PC-9 (cell line): ENCODE measurements at regions not wholly inside any gene's neighbourhood (a gene's known extent, or its start where the extent isn't known, plus 50 kb on each side); places are given as distances from the start of the nearest gene placed in this dataset.
"Not testable (repeated sequence)": the region's sequence is repeated elsewhere in the genome, so short reads cannot be mapped to it uniquely, and the experiment has no call there.

ENCODE experiments used
- BruUV-seq: library from RNA; stranded (reverse); fragments of 400-500 nt; replicated peaks from 2 replicates; lab custom pipeline; 2021; lab: Mats Ljungman, UMichigan
- CTCF ChIA-PET: fragments of 300-600 bp; sonication (Branson Sonifier 250); formaldehyde crosslinking; loops from one replicate; lab custom pipeline; 2022; ENCODE audit warnings: antibody characterized with exemption; lab: Charles Lee
- POLR2A ChIA-PET: fragments of 300-600 bp; sonication (Branson Sonifier 250); formaldehyde crosslinking; loops from one replicate; lab custom pipeline; 2022; ENCODE audit warnings: antibody characterized with exemption; ENCODE audit not compliant: unreplicated experiment; lab: Charles Lee
- DNase-seq, 2 experiments: peaks; one replicate each; pipeline versions ENCODE4 v3.0.0 to v3.0.0-alpha.2; 2015 to 2022; ENCODE audit warnings: mixed read lengths in 1 of 2
- H2AFZ ChIP-seq: fragments of 200-600 bp; sonication (generic); 2 replicates; pipeline ENCODE4 v1.8.1; 2017; ENCODE audit warnings: antibody characterized with exemption
- H3F3A ChIP-seq: fragments of 200-600 bp; sonication (generic); 2 replicates; pipeline ENCODE4 v1.8.1; 2017; ENCODE audit warnings: antibody characterized with exemption, mild to moderate bottlenecking, low read depth; ENCODE audit not compliant: insufficient read depth
- H3K27ac ChIP-seq: fragments of 200-600 bp; sonication (generic); 2 replicates; pipeline ENCODE4 v1.6.1; 2016; ENCODE audit warnings: mixed run types
- H3K27me3 ChIP-seq: fragments of 200-600 bp; sonication (generic); 2 replicates; pipeline ENCODE4 v1.6.1; 2016; ENCODE audit warnings: low read depth, mixed run types; ENCODE audit not compliant: insufficient read depth
- H3K36me3 ChIP-seq: fragments of 200-600 bp; sonication (generic); 2 replicates; pipeline ENCODE4 v1.6.1; 2016; ENCODE audit warnings: low read depth, mixed run types
- H3K4me1 ChIP-seq: fragments of 200-600 bp; sonication (generic); replicated peaks from 2 replicates; pipeline ENCODE4 v1.6.1; 2016; ENCODE audit warnings: mixed run types; ENCODE audit not compliant: insufficient read depth
- H3K4me2 ChIP-seq: fragments of 200-600 bp; sonication (generic); 2 replicates; pipeline ENCODE4 v1.6.1; 2017; ENCODE audit warnings: mixed run types
- H3K4me3 ChIP-seq: fragments of 200-600 bp; sonication (generic); 2 replicates; pipeline ENCODE4 v1.6.1; 2016; ENCODE audit warnings: mixed run types
- H3K79me2 ChIP-seq: fragments of 200-600 bp; sonication (generic); 2 replicates; pipeline ENCODE4 v1.6.1; 2017; ENCODE audit warnings: low read depth, mixed run types
- H3K9me2 ChIP-seq: fragments of 200-600 bp; sonication (generic); 2 replicates; pipeline ENCODE4 v1.8.1; 2017; ENCODE audit warnings: mild to moderate bottlenecking; ENCODE audit not compliant: insufficient read depth
- H3K9me3 ChIP-seq: fragments of 200-600 bp; sonication (generic); 2 replicates; pipeline ENCODE4 v1.8.1; 2016; ENCODE audit warnings: low read depth; ENCODE audit not compliant: insufficient read depth
- H4K20me1 ChIP-seq: fragments of 200-600 bp; sonication (generic); 2 replicates; pipeline ENCODE4 v1.8.1; 2017; ENCODE audit not compliant: insufficient read depth
- EZH2 ChIP-seq: fragments of 200-600 bp; sonication (generic); IDR thresholded peaks from 2 replicates; pipeline ENCODE4 v1.8.0; 2017; ENCODE audit warnings: antibody characterized with exemption, low read depth
- intact Hi-C: fragments of 100-400 bp; cut with micrococcal nuclease; formaldehyde crosslinking; loops from one replicate; pipeline ENCODE4 v1.10.0; 2022; ENCODE audit not compliant: unreplicated experiment
- TF ChIP-seq, protein P1 (sequence below): fragments of 200-600 bp; sonication (generic); conservative IDR thresholded peaks from 2 replicates; pipeline ENCODE4 v1.6.1; 2017; ENCODE audit warnings: mixed run types, antibody characterized with exemption, mild to moderate bottlenecking, moderate library complexity

DNA sequence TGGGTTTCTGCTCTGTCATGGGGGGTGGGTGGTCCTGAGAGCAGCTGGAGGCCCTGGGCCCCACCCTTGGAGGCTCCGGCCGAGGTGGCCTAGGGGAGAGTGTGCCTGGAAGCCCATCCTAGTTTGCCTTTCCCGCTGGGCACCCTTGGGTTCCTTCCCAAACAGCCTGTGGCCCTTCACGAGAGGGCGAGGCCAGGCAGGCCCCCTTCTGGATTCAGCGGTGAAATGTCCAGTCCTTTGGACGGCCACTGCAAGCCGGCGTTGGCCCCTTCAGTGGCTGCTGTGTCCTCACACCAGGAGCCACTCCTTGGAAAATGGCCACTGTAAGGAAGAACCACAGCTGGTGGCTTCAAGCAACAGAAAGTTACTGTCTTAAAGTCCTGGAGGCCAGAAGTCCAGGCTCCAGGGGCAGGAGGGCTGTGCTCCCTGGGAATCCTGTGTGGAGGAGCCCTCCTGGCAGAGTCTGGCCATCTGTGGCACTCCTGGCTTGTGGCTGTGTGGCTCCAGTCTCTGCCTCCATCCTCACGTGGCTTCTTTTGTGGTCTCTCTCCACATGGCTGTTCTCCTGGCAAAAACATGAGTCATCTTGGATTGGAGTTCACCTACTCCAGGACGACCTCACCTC, 854.1 kb downstream of the TBC1D22A start:
- no peaks in the 10 kb centered on the region for H4K20me1 ChIP-seq
- no peaks in the 10 kb centered on the region for H3K9me3 ChIP-seq
- H3K27ac ChIP-seq, result no peak overlapping the region
- H3K36me3 ChIP-seq, result no peaks in the 10 kb centered on the region
- no peak overlapping the region for H2AFZ ChIP-seq
- CTCF ChIA-PET, result no interaction called here
- H3K4me3 ChIP-seq, result no peak overlapping the region
- H3K79me2 ChIP-seq, result no peaks in the 10 kb centered on the region
- H3K9me2 ChIP-seq, result no peaks in the 10 kb centered on the region
- DNase-seq, result no peak
- BruUV-seq, result no TSS peak
- POLR2A ChIA-PET, result no interaction called here
- TF ChIP-seq EZH2, result no peak
- TF ChIP-seq, protein P1, sequence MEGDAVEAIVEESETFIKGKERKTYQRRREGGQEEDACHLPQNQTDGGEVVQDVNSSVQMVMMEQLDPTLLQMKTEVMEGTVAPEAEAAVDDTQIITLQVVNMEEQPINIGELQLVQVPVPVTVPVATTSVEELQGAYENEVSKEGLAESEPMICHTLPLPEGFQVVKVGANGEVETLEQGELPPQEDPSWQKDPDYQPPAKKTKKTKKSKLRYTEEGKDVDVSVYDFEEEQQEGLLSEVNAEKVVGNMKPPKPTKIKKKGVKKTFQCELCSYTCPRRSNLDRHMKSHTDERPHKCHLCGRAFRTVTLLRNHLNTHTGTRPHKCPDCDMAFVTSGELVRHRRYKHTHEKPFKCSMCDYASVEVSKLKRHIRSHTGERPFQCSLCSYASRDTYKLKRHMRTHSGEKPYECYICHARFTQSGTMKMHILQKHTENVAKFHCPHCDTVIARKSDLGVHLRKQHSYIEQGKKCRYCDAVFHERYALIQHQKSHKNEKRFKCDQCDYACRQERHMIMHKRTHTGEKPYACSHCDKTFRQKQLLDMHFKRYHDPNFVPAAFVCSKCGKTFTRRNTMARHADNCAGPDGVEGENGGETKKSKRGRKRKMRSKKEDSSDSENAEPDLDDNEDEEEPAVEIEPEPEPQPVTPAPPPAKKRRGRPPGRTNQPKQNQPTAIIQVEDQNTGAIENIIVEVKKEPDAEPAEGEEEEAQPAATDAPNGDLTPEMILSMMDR, result no peak
- no peaks in the 10 kb centered on the region for H3F3A ChIP-seq
- no peaks in the 10 kb centered on the region for H3K4me1 ChIP-seq
- H3K4me2 ChIP-seq, result no peak overlapping the region
- peaks cover 92% of the 10 kb centered on the region for H3K27me3 ChIP-seq
- intact Hi-C loops, result no loop called here

GRCh38 chr22:47615051-47615450, 852.6 kb downstream of the TBC1D22A start:
- no peak overlapping the region for H3K4me3 ChIP-seq
- no TSS peak for BruUV-seq
- no peak for DNase-seq
- no peaks in the 10 kb centered on the region; the same call in 1 of the 2 replicates for H3F3A ChIP-seq
- ChIA-PET POLR2A (interaction anchor here (0.5 kb wide), 1 partner anchor 73 kb away, joined by 7 read pairs; no protein-coding TSS in a partner anchor), CTCF (no interaction called here)
- no peaks in the 10 kb centered on the region for H3K9me2 ChIP-seq
- no peak overlapping the region for H3K4me2 ChIP-seq
- H3K79me2 ChIP-seq, result no peaks in the 10 kb centered on the region
- no peak overlapping the region for H3K27ac ChIP-seq
- H3K9me3 ChIP-seq, result no peaks in the 10 kb centered on the region
- intact Hi-C loops, result no loop called here
- no peaks in the 10 kb centered on the region for H3K4me1 ChIP-seq
- peaks cover 86% of the 10 kb centered on the region for H3K27me3 ChIP-seq
- no peaks in the 10 kb centered on the region for H3K36me3 ChIP-seq
- no peaks in the 10 kb centered on the region for H4K20me1 ChIP-seq
- H2AFZ ChIP-seq, result no peak overlapping the region
- no peak for TF ChIP-seq EZH2
- TF ChIP-seq, protein P1, result no peak

- no peak overlapping the region for H3K4me3 ChIP-seq
- no peak overlapping the region for H3K4me2 ChIP-seq
- no TSS peak for BruUV-seq
- H3K4me1 ChIP-seq, result no peaks in the 10 kb centered on the region
- ChIA-PET CTCF (interaction anchor here (0.5 kb wide), 1 partner anchor 65 kb away, joined by 4 read pairs; no protein-coding TSS in a partner anchor), POLR2A (no interaction called here)
- intact Hi-C loops, result no loop called here
- H4K20me1 ChIP-seq, result no peaks in the 10 kb centered on the region; the same call in 1 of the 2 replicates
- no peak for TF ChIP-seq EZH2
- TF ChIP-seq, protein P1, result no peak
- no peak for DNase-seq
- no peaks in the 10 kb centered on the region for H3K36me3 ChIP-seq
- no peaks in the 10 kb centered on the region for H3K9me2 ChIP-seq
- H3K79me2 ChIP-seq, result no peaks in the 10 kb centered on the region
- no peak overlapping the region for H3K27ac ChIP-seq
- H2AFZ ChIP-seq, result no peak overlapping the region
- H3F3A ChIP-seq, result no peaks in the 10 kb centered on the region; the same call in 1 of the 2 replicates
- H3K9me3 ChIP-seq, result no peaks in the 10 kb centered on the region
- H3K27me3 ChIP-seq, result peaks cover 86% of the 10 kb centered on the region
Measured at GRCh38 chr22:47613606-47614350, 851.3 kb downstream of the TBC1D22A start.

DNA sequence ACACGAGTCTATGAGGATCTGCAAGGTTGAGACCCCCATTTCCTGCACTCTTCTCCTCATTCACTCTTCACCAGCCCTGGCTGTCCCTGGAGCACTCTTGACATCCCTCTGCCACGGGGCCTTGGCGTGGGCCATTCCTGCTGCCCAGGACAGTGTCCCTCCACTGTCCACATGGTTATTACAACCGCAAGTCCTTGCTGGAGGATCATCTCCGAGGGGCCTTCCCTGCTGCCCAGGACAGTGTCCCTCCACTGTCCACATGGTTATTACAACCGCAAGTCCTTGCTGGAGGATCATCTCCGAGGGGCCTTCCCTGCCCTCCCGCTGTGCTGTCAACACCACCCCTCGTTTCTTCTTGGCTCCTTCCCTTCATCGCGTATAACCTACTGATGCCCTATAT, 850.7 kb downstream of the TBC1D22A start:
- H3K4me3 ChIP-seq, H3K9me2 ChIP-seq, H4K20me1 ChIP-seq, H3K4me2 ChIP-seq, H2AFZ ChIP-seq, H3K4me1 ChIP-seq, intact Hi-C loops, POLR2A ChIA-PET, H3K36me3 ChIP-seq, H3K79me2 ChIP-seq, H3F3A ChIP-seq, CTCF ChIA-PET, H3K27ac ChIP-seq, DNase-seq, H3K9me3 ChIP-seq, BruUV-seq: not testable (repeated sequence)
- H3K27me3 ChIP-seq, result peaks cover 86% of the 10 kb centered on the region
